HEK293T (cell line): ENCODE measurements at regions not wholly inside any gene's neighbourhood (a gene's known extent, or its start where the extent isn't known, plus 50 kb on each side); places are given as distances from the start of the nearest gene placed in this dataset.

Source experiments
- CTCF ChIA-PET: fragments of 350-600 bp; formaldehyde crosslinking; extraction: SDS; loops from one replicate; lab custom pipeline; 2021; ENCODE audit warnings: antibody characterized with exemption, inconsistent platforms; lab: Yijun Ruan, JAX
- POLR2A ChIA-PET: fragments of 350-600 bp; formaldehyde crosslinking; extraction: SDS; loops from one replicate; lab custom pipeline; 2020; ENCODE audit warnings: antibody characterized with exemption, inconsistent platforms; lab: Yijun Ruan, JAX
- DNase-seq: peaks from one replicate; pipeline ENCODE4 v3.0.0; 2012; ENCODE audit warnings: mixed read lengths; ENCODE audit errors: extremely low spot score
- ARNT ChIP-seq: fragments of 450-650 bp; IDR thresholded peaks from 2 replicates; pipeline ENCODE4 v1.6.1; 2017; ENCODE audit warnings: mild to moderate bottlenecking
- BHLHE40 ChIP-seq: fragments of 450-650 bp; IDR thresholded peaks from 2 replicates; pipeline ENCODE4 v1.6.1; 2016; ENCODE audit warnings: mild to moderate bottlenecking, moderate library complexity, borderline replicate concordance
- CTBP1 ChIP-seq: fragments of 450-650 bp; IDR thresholded peaks from 2 replicates; pipeline ENCODE4 v1.6.1; 2016; ENCODE audit warnings: borderline replicate concordance
- ELF4 ChIP-seq: fragments of 450-650 bp; IDR thresholded peaks from 2 replicates; pipeline ENCODE4 v1.6.1; 2017; ENCODE audit warnings: antibody characterized with exemption
- FOXA1 ChIP-seq: fragments of 450-650 bp; IDR thresholded peaks from 2 replicates; pipeline ENCODE4 v1.6.1; 2016; ENCODE audit warnings: mild to moderate bottlenecking
- FOXK2 ChIP-seq: fragments of 450-650 bp; IDR thresholded peaks from 2 replicates; pipeline ENCODE4 v1.6.1; 2016; ENCODE audit warnings: mild to moderate bottlenecking
- FOXM1 ChIP-seq: fragments of 450-650 bp; IDR thresholded peaks from 2 replicates; pipeline ENCODE4 v1.6.1; 2017; ENCODE audit warnings: mild to moderate bottlenecking, borderline replicate concordance
- HDGF ChIP-seq: fragments of 450-650 bp; IDR thresholded peaks from 2 replicates; pipeline ENCODE4 v1.6.1; 2017; ENCODE audit warnings: antibody characterized with exemption, borderline replicate concordance
- L3MBTL2 ChIP-seq: fragments of 450-650 bp; conservative IDR thresholded peaks from 2 replicates; pipeline ENCODE4 v1.6.1; 2016; ENCODE audit warnings: mild to moderate bottlenecking
- LEF1 ChIP-seq: fragments of 450-650 bp; IDR thresholded peaks from 2 replicates; pipeline ENCODE4 v1.6.1; 2017; ENCODE audit warnings: mild to moderate bottlenecking, borderline replicate concordance
- NFRKB ChIP-seq: fragments of 450-650 bp; IDR thresholded peaks from 2 replicates; pipeline ENCODE4 v1.6.1; 2016; ENCODE audit warnings: mild to moderate bottlenecking, moderate library complexity
- PKNOX1 ChIP-seq: fragments of 450-650 bp; IDR thresholded peaks from 2 replicates; pipeline ENCODE4 v1.6.1; 2016
- SP1 ChIP-seq: fragments of 450-650 bp; IDR thresholded peaks from 2 replicates; pipeline ENCODE4 v1.6.1; 2017
- SUZ12 ChIP-seq: fragments of 450-650 bp; IDR thresholded peaks from 2 replicates; pipeline ENCODE4 v1.6.1; 2016; ENCODE audit warnings: mild to moderate bottlenecking
- TARDBP ChIP-seq: fragments of 450-650 bp; IDR thresholded peaks from 2 replicates; pipeline ENCODE4 v1.6.1; 2016
- ZNF384 ChIP-seq: fragments of 450-650 bp; IDR thresholded peaks from 2 replicates; pipeline ENCODE4 v1.6.1; 2016

GRCh38 chr3:168498194-168498593 lies 402.5 kb upstream of the GOLIM4 start:
- CTCF ChIA-PET: no interaction called here
- no peak for DNase-seq
- no peak for TF ChIP-seq PKNOX1
- TF ChIP-seq FOXA1: no peak
- TF ChIP-seq LEF1: no peak
- no peak for TF ChIP-seq SP1
- TF ChIP-seq ZNF384: no peak
- TF ChIP-seq SUZ12: no peak
- no peak for TF ChIP-seq NFRKB
- no peak for TF ChIP-seq TARDBP
- TF ChIP-seq FOXK2: no peak
- no peak for TF ChIP-seq FOXM1
- no peak for TF ChIP-seq L3MBTL2
- no peak for TF ChIP-seq CTBP1
- no peak for TF ChIP-seq ARNT
- POLR2A ChIA-PET: no interaction called here

GRCh38 chr3:168497741-168498140 lies 402.0 kb upstream of the GOLIM4 start:
- no peak for TF ChIP-seq ZNF384
- no peak for TF ChIP-seq FOXA1
- no peak for TF ChIP-seq FOXM1
- TF ChIP-seq TARDBP: no peak
- TF ChIP-seq PKNOX1: no peak
- TF ChIP-seq CTBP1: no peak
- POLR2A ChIA-PET: no interaction called here
- CTCF ChIA-PET: no interaction called here
- no peak for DNase-seq

GRCh38 chr3:168497183-168497582 lies 401.5 kb upstream of the GOLIM4 start:
- no peak for DNase-seq
- no peak for TF ChIP-seq FOXA1
- no peak for TF ChIP-seq LEF1
- no peak for TF ChIP-seq FOXK2
- TF ChIP-seq L3MBTL2: no peak
- TF ChIP-seq TARDBP: no peak
- TF ChIP-seq BHLHE40: no peak
- TF ChIP-seq NFRKB: no peak
- TF ChIP-seq ZNF384: no peak
- TF ChIP-seq CTBP1: no peak
- no peak for TF ChIP-seq ARNT
- no peak for TF ChIP-seq SP1
- TF ChIP-seq ELF4: no peak
- no peak for TF ChIP-seq HDGF
- TF ChIP-seq FOXM1: no peak
- no peak for TF ChIP-seq SUZ12
- no peak for TF ChIP-seq PKNOX1
- POLR2A ChIA-PET: no interaction called here
- CTCF ChIA-PET: interaction anchor here (0.6 kb wide), 1 partner anchor 111 kb away, joined by 5 read pairs; no protein-coding TSS in a partner anchor

- POLR2A ChIA-PET: no interaction called here
- CTCF ChIA-PET: interaction anchor here (0.6 kb wide), 1 partner anchor 67 kb away, joined by 3 read pairs; no protein-coding TSS in a partner anchor
- TF ChIP-seq BHLHE40: no peak
- TF ChIP-seq ARNT: no peak
- TF ChIP-seq LEF1: no peak
- no peak for TF ChIP-seq NFRKB
- TF ChIP-seq FOXM1: no peak
- TF ChIP-seq SUZ12: no peak
- TF ChIP-seq TARDBP: no peak
- no peak for TF ChIP-seq ZNF384
- TF ChIP-seq FOXK2: no peak
- no peak for TF ChIP-seq HDGF
- TF ChIP-seq FOXA1: no peak
- TF ChIP-seq CTBP1: no peak
- TF ChIP-seq ELF4: no peak
- TF ChIP-seq PKNOX1: no peak
- TF ChIP-seq L3MBTL2: no peak
- no peak for TF ChIP-seq SP1
- DNase-seq: no peak
These were observed 400.2 kb upstream of the GOLIM4 start for GRCh38 chr3:168495932-168496331.

- ChIA-PET POLR2A (no interaction called here), CTCF (no interaction called here)
- DNase-seq: no peak
- TF ChIP-seq FOXM1: no peak
- TF ChIP-seq PKNOX1: no peak
- no peak for TF ChIP-seq BHLHE40
- no peak for TF ChIP-seq ELF4
- TF ChIP-seq TARDBP: no peak
- TF ChIP-seq SP1: no peak
- no peak for TF ChIP-seq L3MBTL2
- TF ChIP-seq CTBP1: no peak
- no peak for TF ChIP-seq HDGF
- no peak for TF ChIP-seq SUZ12
- no peak for TF ChIP-seq FOXK2
- TF ChIP-seq FOXA1: no peak
- no peak for TF ChIP-seq LEF1
- TF ChIP-seq ARNT: no peak
- TF ChIP-seq NFRKB: no peak
These were observed 399.5 kb upstream of the GOLIM4 start for GRCh38 chr3:168495270-168495669.
